Nephron (organoid): ENCODE measurements at regions not wholly inside any gene's neighbourhood (a gene's known extent, or its start where the extent isn't known, plus 50 kb on each side); places are given as distances from the start of the nearest gene placed in this dataset.

Experiments
- H3K27ac Mint-ChIP-seq, 3 experiments: 2 replicates each; pipeline ENCODE4 v1.8.0; 2020; ENCODE audit warnings: mixed read lengths in 3 of 3, mild to moderate bottlenecking in 2 of 3, moderate library complexity in 1 of 3
- H3K27me3 Mint-ChIP-seq: 2 replicates; pipeline ENCODE4 v1.8.0; 2021; ENCODE audit warnings: low read depth, mild to moderate bottlenecking, moderate library complexity, mixed read lengths
- H3K36me3 Mint-ChIP-seq: 2 replicates; pipeline ENCODE4 v1.8.0; 2020; ENCODE audit warnings: low read depth, mixed read lengths
- H3K4me1 Mint-ChIP-seq: 2 replicates; pipeline ENCODE4 v1.8.0; 2020; ENCODE audit warnings: mixed read lengths
- H3K4me3 Mint-ChIP-seq, 3 experiments: 2 replicates each; pipeline ENCODE4 v1.8.0; 2020; ENCODE audit warnings: mild to moderate bottlenecking in 3 of 3, mixed read lengths in 3 of 3, moderate library complexity in 2 of 3
- H3K9me3 Mint-ChIP-seq: 2 replicates; pipeline ENCODE4 v1.8.0; 2020; ENCODE audit warnings: mixed read lengths
- TF ChIP-seq, protein P1 (sequence below), 3 experiments: fragments of 200-600 bp; sonication (generic); IDR thresholded peaks; one replicate each; pipeline ENCODE4 v1.5.0; 2021; ENCODE audit warnings: antibody characterized with exemption in 3 of 3; ENCODE audit not compliant: unreplicated experiment in 3 of 3

DNA sequence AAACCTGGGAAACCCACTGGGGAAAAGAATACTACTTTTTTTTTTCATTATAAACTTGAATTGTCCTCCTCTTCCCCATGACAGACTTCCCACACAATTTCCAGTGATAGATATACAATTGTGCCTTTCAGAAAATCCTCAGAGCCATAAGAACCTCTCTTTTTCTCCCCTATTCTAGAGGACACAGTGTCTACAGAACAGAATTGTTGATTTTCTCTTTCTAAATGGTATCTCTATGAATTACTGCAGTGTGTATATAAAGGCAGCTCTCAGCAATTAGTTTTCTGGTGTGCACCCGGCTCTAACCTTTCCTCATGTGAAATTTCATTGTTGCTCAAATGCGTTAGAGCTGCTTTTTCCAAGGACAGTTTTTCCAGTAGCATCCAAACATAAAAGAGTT is 430.1 kb downstream of the TUSC7 start:
- no peak overlapping the region for H3K4me3 Mint-ChIP-seq
- H3K27ac Mint-ChIP-seq: no peak overlapping the region
- peaks cover 4% of the 10 kb centered on the region for H3K27me3 Mint-ChIP-seq
- TF ChIP-seq, protein P1, sequence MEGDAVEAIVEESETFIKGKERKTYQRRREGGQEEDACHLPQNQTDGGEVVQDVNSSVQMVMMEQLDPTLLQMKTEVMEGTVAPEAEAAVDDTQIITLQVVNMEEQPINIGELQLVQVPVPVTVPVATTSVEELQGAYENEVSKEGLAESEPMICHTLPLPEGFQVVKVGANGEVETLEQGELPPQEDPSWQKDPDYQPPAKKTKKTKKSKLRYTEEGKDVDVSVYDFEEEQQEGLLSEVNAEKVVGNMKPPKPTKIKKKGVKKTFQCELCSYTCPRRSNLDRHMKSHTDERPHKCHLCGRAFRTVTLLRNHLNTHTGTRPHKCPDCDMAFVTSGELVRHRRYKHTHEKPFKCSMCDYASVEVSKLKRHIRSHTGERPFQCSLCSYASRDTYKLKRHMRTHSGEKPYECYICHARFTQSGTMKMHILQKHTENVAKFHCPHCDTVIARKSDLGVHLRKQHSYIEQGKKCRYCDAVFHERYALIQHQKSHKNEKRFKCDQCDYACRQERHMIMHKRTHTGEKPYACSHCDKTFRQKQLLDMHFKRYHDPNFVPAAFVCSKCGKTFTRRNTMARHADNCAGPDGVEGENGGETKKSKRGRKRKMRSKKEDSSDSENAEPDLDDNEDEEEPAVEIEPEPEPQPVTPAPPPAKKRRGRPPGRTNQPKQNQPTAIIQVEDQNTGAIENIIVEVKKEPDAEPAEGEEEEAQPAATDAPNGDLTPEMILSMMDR (IDR thresholded peaks at IDR 0.05; ENCODE audit: unreplicated experiment in 3 of 3): no peak
- no peaks in the 10 kb centered on the region for H3K36me3 Mint-ChIP-seq
- no peaks in the 10 kb centered on the region for H3K9me3 Mint-ChIP-seq
- peaks cover 26% of the 10 kb centered on the region for H3K4me1 Mint-ChIP-seq

DNA sequence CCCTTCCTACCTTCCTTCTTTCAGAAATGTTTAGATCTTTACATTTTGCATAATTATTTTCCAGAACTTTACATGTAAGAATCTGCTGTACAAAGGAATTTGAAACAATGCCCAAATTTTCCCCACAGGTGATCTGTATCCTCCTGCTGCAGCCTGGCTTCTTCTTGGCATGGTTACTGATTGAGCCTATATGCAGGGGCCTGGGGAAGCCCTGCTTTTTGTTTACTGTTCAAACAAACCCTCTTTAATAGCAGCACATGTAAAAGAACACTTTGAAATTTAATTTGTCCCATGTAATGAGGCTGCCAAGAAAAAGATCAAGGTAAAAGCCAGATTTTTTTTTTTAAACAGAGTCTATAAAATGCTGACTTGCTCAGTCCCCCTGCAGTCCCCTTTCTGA is 432.2 kb downstream of the TUSC7 start:
- Mint-ChIP-seq H3K36me3 (no peaks in the 10 kb centered on the region), H3K27ac (peak overlapping the region; percentile 9 to 37 (median 24)), H3K27me3 (peaks cover 4% of the 10 kb centered on the region), H3K9me3 (no peaks in the 10 kb centered on the region), H3K4me1 (peaks cover 39% of the 10 kb centered on the region), H3K4me3 (no peak overlapping the region)
- TF ChIP-seq, protein P1 (IDR thresholded peaks at IDR 0.05; ENCODE audit: unreplicated experiment in 3 of 3): no peak

DNA sequence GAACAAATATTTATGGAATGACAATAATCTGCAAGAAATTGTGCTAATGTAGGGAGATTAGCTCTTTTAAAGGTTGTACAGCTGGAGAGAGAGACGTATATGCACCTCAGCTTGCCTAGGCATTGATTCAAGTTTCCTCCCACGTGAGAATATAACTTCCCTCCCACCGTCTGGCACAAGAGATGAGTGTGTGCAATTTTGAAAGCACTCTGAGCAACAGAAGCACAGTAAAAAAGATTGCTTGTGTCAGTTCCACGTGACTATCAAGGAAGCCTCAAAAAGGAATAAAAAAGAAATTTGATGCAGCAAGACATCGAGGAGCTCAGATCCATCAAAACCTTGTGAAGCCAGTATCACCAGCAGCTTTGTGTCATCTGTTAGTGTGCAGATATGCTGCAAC is 435.3 kb downstream of the TUSC7 start:
- H3K9me3 Mint-ChIP-seq: no peaks in the 10 kb centered on the region
- peak overlapping the region in 1 of 3 experiments; percentile 11 for H3K4me3 Mint-ChIP-seq
- no peaks in the 10 kb centered on the region for H3K36me3 Mint-ChIP-seq
- peaks cover 4% of the 10 kb centered on the region for H3K27me3 Mint-ChIP-seq
- H3K4me1 Mint-ChIP-seq: peaks cover 34% of the 10 kb centered on the region
- H3K27ac Mint-ChIP-seq: peak overlapping the region; percentile 52 to 64 (median 57)
- TF ChIP-seq, protein P1 (IDR thresholded peaks at IDR 0.05; ENCODE audit: unreplicated experiment in 3 of 3): no peak

DNA sequence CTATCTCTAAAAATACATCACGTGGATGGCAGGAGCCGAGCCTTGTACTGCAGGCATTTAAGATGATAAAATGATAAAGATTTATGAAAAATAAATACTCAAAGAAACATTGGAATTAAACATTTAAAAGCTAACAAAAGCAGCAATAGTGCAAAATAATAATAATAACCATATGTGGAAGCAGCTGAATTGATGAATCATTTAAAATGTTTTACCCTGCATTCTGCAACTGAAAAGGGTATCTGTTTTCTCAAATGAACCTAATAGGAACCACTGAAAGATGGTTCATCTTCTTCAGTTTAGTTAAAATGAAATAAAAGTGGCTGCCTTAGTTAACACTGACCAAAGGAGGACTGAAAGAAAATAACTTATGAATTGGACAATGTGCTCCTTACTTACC is 436.1 kb downstream of the TUSC7 start:
- Mint-ChIP-seq H3K9me3 (no peaks in the 10 kb centered on the region), H3K27me3 (peaks cover 4% of the 10 kb centered on the region), H3K4me1 (peaks cover 34% of the 10 kb centered on the region), H3K4me3 (no peak overlapping the region), H3K27ac (peak overlapping the region; percentile 26 to 64 (median 57)), H3K36me3 (no peaks in the 10 kb centered on the region)
- TF ChIP-seq, protein P1 (IDR thresholded peaks at IDR 0.05; ENCODE audit: unreplicated experiment in 3 of 3): no peak

DNA sequence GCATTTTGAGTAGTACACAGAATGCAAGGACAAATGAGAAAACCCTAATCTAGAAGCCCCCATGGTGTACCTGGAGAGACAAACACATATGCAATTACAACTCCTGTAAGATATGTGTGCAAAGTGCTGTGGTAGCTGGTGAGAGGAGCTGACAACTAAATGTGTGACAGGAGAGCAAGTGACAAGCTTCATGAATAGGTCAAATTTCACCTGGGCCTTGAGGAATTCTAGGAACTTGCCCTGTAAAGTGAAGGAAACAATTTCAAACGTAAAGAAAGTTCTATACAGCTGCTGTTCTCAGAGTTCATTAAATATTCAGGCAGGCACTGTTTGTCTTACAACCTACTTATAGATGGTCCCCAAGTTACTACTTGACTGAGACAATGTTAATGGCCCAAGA is 437.0 kb downstream of the TUSC7 start:
- Mint-ChIP-seq H3K27me3 (peaks cover 4% of the 10 kb centered on the region), H3K4me3 (no peak overlapping the region)

DNA sequence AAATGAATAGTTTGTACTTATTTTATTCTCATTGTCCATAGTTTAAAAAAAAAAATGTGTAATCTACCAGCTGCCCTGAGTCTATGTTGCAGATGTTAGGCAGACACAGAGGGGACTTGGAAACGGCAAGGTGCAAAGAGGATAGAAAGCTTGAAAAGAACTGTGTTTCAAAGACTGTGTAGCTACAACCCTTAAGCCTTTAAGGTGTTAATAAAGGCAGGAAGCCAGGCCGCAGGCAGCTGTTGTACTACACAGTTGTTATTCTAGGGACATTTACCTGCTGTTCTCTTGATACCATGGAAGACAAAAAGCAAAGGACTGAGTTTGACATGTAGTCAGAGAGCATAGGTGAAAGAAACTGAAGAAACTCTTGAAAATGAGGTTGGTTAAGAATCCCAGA is 440.0 kb downstream of the TUSC7 start:
- H3K27ac Mint-ChIP-seq: no peak overlapping the region
- no peaks in the 10 kb centered on the region for H3K9me3 Mint-ChIP-seq
- H3K4me3 Mint-ChIP-seq: no peak overlapping the region
- H3K27me3 Mint-ChIP-seq: no peaks in the 10 kb centered on the region
- H3K4me1 Mint-ChIP-seq: peaks cover 16% of the 10 kb centered on the region
- H3K36me3 Mint-ChIP-seq: no peaks in the 10 kb centered on the region
- TF ChIP-seq, protein P1 (IDR thresholded peaks at IDR 0.05; ENCODE audit: unreplicated experiment in 3 of 3): no peak

More for the DNA sequence above, 437.0 kb downstream of the TUSC7 start:
- TF ChIP-seq, protein P1 (IDR thresholded peaks at IDR 0.05; ENCODE audit: unreplicated experiment in 3 of 3): no peak
- no peaks in the 10 kb centered on the region for H3K9me3 Mint-ChIP-seq
- H3K36me3 Mint-ChIP-seq: no peaks in the 10 kb centered on the region
- H3K4me1 Mint-ChIP-seq: peaks cover 34% of the 10 kb centered on the region
- H3K27ac Mint-ChIP-seq: peak overlapping the region in 2 of 3 experiments; percentile 23 to 26
